T-helper 2 cell treated with Interferon-gamma antibody and Interleukin-4, amounts not matched to agents 5 μg/mL and 100 μg/mL, for 36 hours (primary cell): ENCODE measurements at regions not wholly inside any gene's neighbourhood (a gene's known extent, or its start where the extent isn't known, plus 50 kb on each side); places are given as distances from the start of the nearest gene placed in this dataset.

Source experiments
- DNase-seq: peaks from one replicate; pipeline ENCODE4 v3.0.0; 2021; ENCODE audit warnings: low spot score
- H3K27ac Mint-ChIP-seq: one replicate; pipeline ENCODE4 v1.8.0; 2021; ENCODE audit warnings: mild to moderate bottlenecking, mixed read lengths
- H3K27me3 Mint-ChIP-seq: one replicate; pipeline ENCODE4 v1.8.0; 2021; ENCODE audit warnings: low read depth, mixed read lengths
- H3K36me3 Mint-ChIP-seq: one replicate; pipeline ENCODE4 v1.8.0; 2021; ENCODE audit warnings: low read depth, mixed read lengths
- H3K4me1 Mint-ChIP-seq: one replicate; pipeline ENCODE4 v1.8.0; 2021; ENCODE audit warnings: low read depth, mixed read lengths
- H3K4me3 Mint-ChIP-seq: one replicate; pipeline ENCODE4 v1.8.0; 2022; ENCODE audit warnings: mild to moderate bottlenecking, moderate library complexity, mixed read lengths
- H3K9me3 Mint-ChIP-seq: one replicate; pipeline ENCODE4 v1.8.0; 2021; ENCODE audit warnings: mixed read lengths

- no peak for DNase-seq
- no peak overlapping the region for H3K27ac Mint-ChIP-seq
- H3K27me3 Mint-ChIP-seq = no peaks in the 10 kb centered on the region
- no peaks in the 10 kb centered on the region for H3K36me3 Mint-ChIP-seq
- no peaks in the 10 kb centered on the region for H3K4me1 Mint-ChIP-seq
- no peak overlapping the region for H3K4me3 Mint-ChIP-seq
- H3K9me3 Mint-ChIP-seq = peaks cover 17% of the 10 kb centered on the region
Measured at GRCh38 chr17:71926746-71927398, 193.9 kb upstream of the SOX9 start.

GRCh38 chr17:71933306-71933705, 187.5 kb upstream of the SOX9 start:
- Mint-ChIP-seq H3K4me3 (no peak overlapping the region), H3K27ac (no peak overlapping the region), H3K9me3 (peaks cover 14% of the 10 kb centered on the region), H3K4me1 (no peaks in the 10 kb centered on the region), H3K36me3 (no peaks in the 10 kb centered on the region), H3K27me3 (no peaks in the 10 kb centered on the region)
- DNase-seq = no peak

GRCh38 chr17:71934520-71934919, 186.3 kb upstream of the SOX9 start:
- H3K36me3 Mint-ChIP-seq = no peaks in the 10 kb centered on the region
- H3K4me1 Mint-ChIP-seq = no peaks in the 10 kb centered on the region
- H3K9me3 Mint-ChIP-seq = peaks cover 10% of the 10 kb centered on the region
- H3K27me3 Mint-ChIP-seq = no peaks in the 10 kb centered on the region
- no peak overlapping the region for H3K4me3 Mint-ChIP-seq
- no peak for DNase-seq
- H3K27ac Mint-ChIP-seq = no peak overlapping the region

GRCh38 chr17:71935341-71935740, 185.5 kb upstream of the SOX9 start:
- no peak for DNase-seq
- Mint-ChIP-seq H3K9me3 (peaks cover 15% of the 10 kb centered on the region), H3K27me3 (no peaks in the 10 kb centered on the region), H3K27ac (no peak overlapping the region), H3K4me3 (no peak overlapping the region), H3K4me1 (no peaks in the 10 kb centered on the region), H3K36me3 (no peaks in the 10 kb centered on the region)

GRCh38 chr17:71936977-71937376, 183.8 kb upstream of the SOX9 start:
- Mint-ChIP-seq H3K4me3 (no peak overlapping the region), H3K36me3 (no peaks in the 10 kb centered on the region), H3K4me1 (no peaks in the 10 kb centered on the region), H3K27me3 (no peaks in the 10 kb centered on the region), H3K27ac (no peak overlapping the region), H3K9me3 (peaks cover 10% of the 10 kb centered on the region)
- no peak for DNase-seq

GRCh38 chr17:71937914-71938313, 182.9 kb upstream of the SOX9 start:
- no peaks in the 10 kb centered on the region for H3K36me3 Mint-ChIP-seq
- H3K27me3 Mint-ChIP-seq = no peaks in the 10 kb centered on the region
- no peaks in the 10 kb centered on the region for H3K4me1 Mint-ChIP-seq
- peaks cover 10% of the 10 kb centered on the region for H3K9me3 Mint-ChIP-seq
- H3K27ac Mint-ChIP-seq = no peak overlapping the region
- H3K4me3 Mint-ChIP-seq = no peak overlapping the region
- no peak for DNase-seq

- Mint-ChIP-seq H3K27me3 (no peaks in the 10 kb centered on the region), H3K36me3 (no peaks in the 10 kb centered on the region), H3K27ac (no peak overlapping the region), H3K9me3 (peaks cover 10% of the 10 kb centered on the region), H3K4me3 (no peak overlapping the region), H3K4me1 (no peaks in the 10 kb centered on the region)
- DNase-seq = no peak
Measured at GRCh38 chr17:71938340-71939010, 182.3 kb upstream of the SOX9 start.

GRCh38 chr17:71941920-71942319, 178.9 kb upstream of the SOX9 start:
- Mint-ChIP-seq H3K27ac (no peak overlapping the region), H3K36me3 (no peaks in the 10 kb centered on the region), H3K9me3 (peaks cover 17% of the 10 kb centered on the region), H3K27me3 (no peaks in the 10 kb centered on the region), H3K4me3 (no peak overlapping the region), H3K4me1 (no peaks in the 10 kb centered on the region)
- no peak for DNase-seq

- no peaks in the 10 kb centered on the region for H3K27me3 Mint-ChIP-seq
- no peak for DNase-seq
- peaks cover 22% of the 10 kb centered on the region for H3K9me3 Mint-ChIP-seq
- no peak overlapping the region for H3K27ac Mint-ChIP-seq
- H3K36me3 Mint-ChIP-seq = no peaks in the 10 kb centered on the region
- H3K4me3 Mint-ChIP-seq = no peak overlapping the region
- no peaks in the 10 kb centered on the region for H3K4me1 Mint-ChIP-seq
Measured at GRCh38 chr17:71942626-71943025, 178.2 kb upstream of the SOX9 start.

GRCh38 chr17:71948703-71949422, 172.0 kb upstream of the SOX9 start:
- no peaks in the 10 kb centered on the region for H3K27me3 Mint-ChIP-seq
- peaks cover 18% of the 10 kb centered on the region for H3K9me3 Mint-ChIP-seq
- no peak for DNase-seq
- H3K4me1 Mint-ChIP-seq = no peaks in the 10 kb centered on the region
- H3K36me3 Mint-ChIP-seq = no peaks in the 10 kb centered on the region
- no peak overlapping the region for H3K27ac Mint-ChIP-seq
- H3K4me3 Mint-ChIP-seq = no peak overlapping the region

- Mint-ChIP-seq H3K27ac (no peak overlapping the region), H3K4me1 (no peaks in the 10 kb centered on the region), H3K36me3 (no peaks in the 10 kb centered on the region), H3K9me3 (peaks cover 23% of the 10 kb centered on the region), H3K4me3 (no peak overlapping the region), H3K27me3 (no peaks in the 10 kb centered on the region)
- no peak for DNase-seq
Measured at GRCh38 chr17:71959154-71959553, 161.7 kb upstream of the SOX9 start.

GRCh38 chr17:71963351-71963750, 157.5 kb upstream of the SOX9 start:
- Mint-ChIP-seq H3K36me3 (no peaks in the 10 kb centered on the region), H3K9me3 (peaks cover 5% of the 10 kb centered on the region), H3K4me1 (no peaks in the 10 kb centered on the region), H3K4me3 (no peak overlapping the region), H3K27ac (no peak overlapping the region), H3K27me3 (no peaks in the 10 kb centered on the region)
- DNase-seq = no peak

- Mint-ChIP-seq H3K27ac (no peak overlapping the region), H3K27me3 (no peaks in the 10 kb centered on the region), H3K4me1 (no peaks in the 10 kb centered on the region), H3K36me3 (no peaks in the 10 kb centered on the region), H3K9me3 (peaks cover 4% of the 10 kb centered on the region), H3K4me3 (no peak overlapping the region)
- no peak for DNase-seq
Measured at GRCh38 chr17:71963791-71964190, 157.0 kb upstream of the SOX9 start.

- Mint-ChIP-seq H3K9me3 (peaks cover 4% of the 10 kb centered on the region), H3K27me3 (no peaks in the 10 kb centered on the region), H3K27ac (no peak overlapping the region), H3K4me1 (no peaks in the 10 kb centered on the region), H3K4me3 (no peak overlapping the region), H3K36me3 (no peaks in the 10 kb centered on the region)
- no peak for DNase-seq
Measured at GRCh38 chr17:71964559-71964958, 156.3 kb upstream of the SOX9 start.
